Heart left ventricle (tissue), 16 donors: ENCODE measurements at regions not wholly inside any gene's neighbourhood (a gene's known extent, or its start where the extent isn't known, plus 50 kb on each side); places are given as distances from the start of the nearest gene placed in this dataset.

Experiments
- ATAC-seq, 4 donors: fragments of 200-7000 bp; cut with Tn5 transposase; one replicate each; pipeline ENCODE4 v1.9.1; 2020 to 2022; ENCODE audit warnings: moderate library complexity in 4 of 4, mild to moderate bottlenecking in 3 of 4, moderate number of reproducible peaks in 1 of 4
- DNase-seq, 5 donors: peaks; one replicate each; pipeline ENCODE4 v3.0.0-alpha.2; 2020
- H3K27ac ChIP-seq, 12 donors: fragments of 200-600 bp; sonication (generic) in 4 of 12; one replicate each; pipeline versions ENCODE4 v1.5.0 to v1.8.0; 2016 to 2022; ENCODE audit warnings: mild to moderate bottlenecking in 2 of 12
- H3K27me3 ChIP-seq, 9 donors: fragments of 200-600 bp; sonication (generic) in 2 of 9; one replicate each; pipeline versions ENCODE4 v1.5.1 to v1.8.0; 2016 to 2022; ENCODE audit warnings: mild to moderate bottlenecking in 3 of 9
- H3K36me3 ChIP-seq, 9 donors: fragments of 200-600 bp; sonication (generic) in 2 of 9; one replicate each; pipeline versions ENCODE4 v1.5.0 to v1.8.0; 2018 to 2022; ENCODE audit warnings: mild to moderate bottlenecking in 2 of 9
- H3K4me1 ChIP-seq, 12 donors: fragments of 200-600 bp; sonication (generic) in 4 of 12; one replicate each; pipeline versions ENCODE4 v1.5.0 to v1.8.0; 2016 to 2022; ENCODE audit warnings: mild to moderate bottlenecking in 3 of 12
- H3K4me3 ChIP-seq, 12 donors: fragments of 200-600 bp; sonication (generic) in 4 of 12; one replicate each; pipeline versions ENCODE4 v1.5.0 to v1.8.0; 2017 to 2022; ENCODE audit warnings: mild to moderate bottlenecking in 9 of 12, moderate library complexity in 4 of 12
- H3K9me3 ChIP-seq, 12 donors: fragments of 200-600 bp; sonication (generic) in 4 of 12; one replicate each; pipeline versions ENCODE4 v1.5.0 to v1.8.0; 2016 to 2022; ENCODE audit warnings: mild to moderate bottlenecking in 1 of 12
- POLR2A ChIP-seq, 2 donors: fragments of 450-650 bp; IDR thresholded peaks; one replicate each; pipeline ENCODE4 v1.6.1; 2017; ENCODE audit warnings: antibody characterized with exemption in 2 of 2, mild to moderate bottlenecking in 2 of 2, moderate library complexity in 2 of 2
- WGBS, 4 donors: extraction: QIAGEN DNeasy Blood & Tissue Kit in 2 of 4; methylation state at CpG; one replicate each; pipeline versions ENCODE4 v1.1.5 to v1.1.7; 2013 to 2018; 5-methylcytosine and 5-hydroxymethylcytosine counted together
- intact Hi-C, 10 donors: fragments of 100-400 bp; cut with DNase I; formaldehyde crosslinking; loops; one replicate each; pipeline versions ENCODE4 v1.11.1 to v1.14.2; 2022
- TF ChIP-seq, protein P1 (sequence below), 12 donors: fragments of 200-600 bp; sonication (generic) in 4 of 12; IDR thresholded peaks; one replicate each; pipeline versions ENCODE4 v1.5.0 to v1.8.0; 2018 to 2022; ENCODE audit warnings: antibody characterized with exemption in 12 of 12, mild to moderate bottlenecking in 5 of 12
- donor health status: ischemic (EF 13 %, LVEDD 7.1; RV severe dilation, severe dysfunction).
- donor health status: healthy with polysubstance abuse.
- donor health status: DM: no; HTN: yes; CAD: no.
- donor health status: DM: no; HTN: no; CAD: no.
- donor health status: ischemic (EF 25% LVEDD 6.9; RV normal size, moderate dysfunction).
- donor health status: ischemic (EF 25% LVEDD 5.7; RV mildly dilated, moderate dysfunction).
- donor health status: healthy.
- donor health status: DM: yes; HTN: yes; CAD: no.
- donor health status: ischemic (EF 35%, LVEDD 5.7; RV mildly dilated, moderate dysfunction).
- donor health status: nonischemic (EF 11% LVEDD 7.7; RV severe dilation, severe dysfunction).
- donor health status: DM: yes; HTN: yes; CAD: no.
- donor health status: PGD.
- donor health status: ischemic (EF 29% LVEDD 5.4; RV normal size, mild dysfunction).
- donor health status: nonischemic (EF 23%, LVEDD 6.1; RV moderate dilation, normal function).

DNA sequence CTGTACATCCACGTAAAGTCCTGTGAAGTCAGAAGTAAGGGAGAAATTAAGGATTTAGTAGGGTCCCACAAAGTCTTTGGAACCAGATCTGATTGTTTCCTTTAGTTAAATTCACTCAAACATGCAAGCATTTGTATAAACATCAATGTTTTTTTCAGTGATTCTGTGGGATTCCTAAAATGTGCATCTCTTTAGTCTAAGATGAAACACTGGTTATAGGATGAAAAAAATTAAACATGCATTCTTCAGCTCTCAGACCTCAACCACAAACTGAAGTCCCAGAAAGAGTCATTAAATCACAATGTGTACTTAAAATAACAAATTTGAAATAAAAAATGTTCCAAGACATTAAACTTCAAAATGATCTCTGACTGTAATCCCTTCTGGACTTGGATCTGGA is 76.5 kb upstream of the APCDD1 start:
- Histone ChIP-seq H3K27me3 (no peaks in the 10 kb centered on the region), H3K4me3 (no peak overlapping the region), H3K36me3 (no peaks in the 10 kb centered on the region), H3K27ac (no peak overlapping the region), H3K9me3 (no peaks in the 10 kb centered on the region), H3K4me1 (peaks cover 0 to 13% (median 2%) of the 10 kb centered on the region in 12 donors)
- 95 to 100% (median 99%) methylated on average over 1 of the region's 1 CpG for WGBS, 4 donors
- no peak for DNase-seq
- TF ChIP-seq POLR2A (IDR thresholded peaks at IDR 0.05): no peak
- TF ChIP-seq, protein P1, sequence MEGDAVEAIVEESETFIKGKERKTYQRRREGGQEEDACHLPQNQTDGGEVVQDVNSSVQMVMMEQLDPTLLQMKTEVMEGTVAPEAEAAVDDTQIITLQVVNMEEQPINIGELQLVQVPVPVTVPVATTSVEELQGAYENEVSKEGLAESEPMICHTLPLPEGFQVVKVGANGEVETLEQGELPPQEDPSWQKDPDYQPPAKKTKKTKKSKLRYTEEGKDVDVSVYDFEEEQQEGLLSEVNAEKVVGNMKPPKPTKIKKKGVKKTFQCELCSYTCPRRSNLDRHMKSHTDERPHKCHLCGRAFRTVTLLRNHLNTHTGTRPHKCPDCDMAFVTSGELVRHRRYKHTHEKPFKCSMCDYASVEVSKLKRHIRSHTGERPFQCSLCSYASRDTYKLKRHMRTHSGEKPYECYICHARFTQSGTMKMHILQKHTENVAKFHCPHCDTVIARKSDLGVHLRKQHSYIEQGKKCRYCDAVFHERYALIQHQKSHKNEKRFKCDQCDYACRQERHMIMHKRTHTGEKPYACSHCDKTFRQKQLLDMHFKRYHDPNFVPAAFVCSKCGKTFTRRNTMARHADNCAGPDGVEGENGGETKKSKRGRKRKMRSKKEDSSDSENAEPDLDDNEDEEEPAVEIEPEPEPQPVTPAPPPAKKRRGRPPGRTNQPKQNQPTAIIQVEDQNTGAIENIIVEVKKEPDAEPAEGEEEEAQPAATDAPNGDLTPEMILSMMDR (IDR thresholded peaks at IDR 0.05): no peak
- ATAC-seq: no peak
- intact Hi-C loops: no loop called here

DNA sequence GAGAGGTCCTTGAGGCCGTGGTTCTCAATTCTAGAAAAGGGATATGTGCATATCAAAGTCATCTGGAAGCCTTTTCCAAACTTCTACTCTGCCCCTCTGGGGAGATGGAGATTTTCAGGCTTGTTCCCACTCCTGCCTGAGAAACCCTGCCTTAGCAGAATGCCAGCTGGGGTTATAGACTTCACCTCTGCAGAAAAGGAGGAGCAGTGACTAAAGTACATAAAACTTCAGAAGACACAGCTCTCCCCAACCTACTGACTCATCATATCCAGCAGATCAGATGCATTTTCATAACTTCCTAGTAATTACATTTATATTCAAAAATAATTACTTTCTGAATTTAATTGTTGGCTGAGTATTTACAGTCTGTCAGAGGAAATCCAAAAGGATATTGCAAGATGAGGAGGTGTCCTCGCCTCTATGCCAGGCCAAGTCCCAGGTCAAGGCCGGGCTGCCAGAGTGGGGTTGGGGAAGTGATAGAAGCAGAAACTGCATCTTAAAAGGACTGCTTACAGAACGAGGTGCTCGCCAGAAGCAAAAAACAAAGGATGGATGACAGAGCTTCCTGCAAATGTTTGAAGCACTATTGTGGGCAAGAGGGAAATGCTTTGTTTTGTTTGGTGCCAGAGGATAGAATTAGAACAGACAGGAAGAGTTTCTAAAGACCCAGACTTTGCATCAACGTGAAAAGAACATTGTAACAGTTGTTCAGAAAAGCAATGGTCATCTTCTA is 75.6 kb upstream of the APCDD1 start:
- H3K36me3 ChIP-seq: no peaks in the 10 kb centered on the region
- no peak overlapping the region for H3K27ac ChIP-seq
- no peaks in the 10 kb centered on the region for H3K9me3 ChIP-seq
- no peaks in the 10 kb centered on the region for H3K27me3 ChIP-seq
- no peak overlapping the region for H3K4me3 ChIP-seq
- ATAC-seq (no peak), DNase-seq (no peak)
- TF ChIP-seq, protein P1 (IDR thresholded peaks at IDR 0.05): no peak
- no peak for TF ChIP-seq POLR2A (IDR thresholded peaks at IDR 0.05)
- peaks cover 0 to 13% (median 2%) of the 10 kb centered on the region in 12 donors for H3K4me1 ChIP-seq
- 61 to 69% (median 64%) methylated on average over 6 of the region's 6 CpGs for WGBS, 4 donors
- intact Hi-C loops: no loop called here

DNA sequence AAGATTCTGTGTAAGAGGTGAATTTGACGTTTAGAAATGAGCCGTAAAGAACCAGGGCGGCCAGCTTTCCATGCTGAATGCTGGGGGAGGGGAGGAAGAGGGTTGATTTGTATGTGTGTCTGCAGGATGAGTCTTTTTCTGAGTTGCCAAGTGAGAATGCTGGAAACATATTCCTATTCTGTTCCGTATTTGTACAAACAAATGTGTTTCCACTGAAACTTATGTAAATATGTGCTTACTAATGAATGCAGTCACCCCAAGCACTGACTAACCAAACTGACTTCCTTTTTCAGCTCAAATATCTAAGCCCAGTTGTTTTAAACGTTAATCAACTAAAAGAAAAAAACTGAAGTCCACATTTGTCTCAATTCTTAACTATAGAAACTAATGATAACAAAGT is 74.9 kb upstream of the APCDD1 start:
- H3K27me3 ChIP-seq: no peaks in the 10 kb centered on the region
- intact Hi-C loops: no loop called here
- WGBS, 4 donors: 65 to 78% (median 69%) methylated on average over 5 of the region's 5 CpGs
- H3K4me3 ChIP-seq: no peak overlapping the region
- TF ChIP-seq POLR2A (IDR thresholded peaks at IDR 0.05): no peak
- TF ChIP-seq, protein P1 (IDR thresholded peaks at IDR 0.05): no peak
- ATAC-seq (no peak), DNase-seq (no peak)
- no peaks in the 10 kb centered on the region for H3K9me3 ChIP-seq
- H3K4me1 ChIP-seq: peaks cover 0 to 13% (median 2%) of the 10 kb centered on the region in 12 donors
- H3K27ac ChIP-seq: no peak overlapping the region
- H3K36me3 ChIP-seq: no peaks in the 10 kb centered on the region

DNA sequence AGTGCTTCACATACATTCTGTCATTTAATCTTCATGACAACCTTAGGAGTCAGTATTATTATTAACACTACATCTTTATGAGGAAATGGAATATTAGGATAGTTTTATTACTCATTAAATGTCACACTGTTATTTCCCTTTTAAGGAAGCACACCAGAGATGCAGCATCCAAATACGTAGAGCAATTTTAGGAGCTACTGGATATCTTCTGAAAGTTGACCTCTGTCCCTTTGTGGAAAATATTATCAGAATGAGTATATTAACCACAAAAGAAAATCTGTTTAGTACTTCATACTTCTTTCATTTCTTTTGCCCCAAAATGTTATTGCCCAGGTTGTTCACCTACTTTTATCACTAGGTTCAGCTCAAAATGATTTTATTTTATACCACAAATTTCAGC is 72.9 kb upstream of the APCDD1 start:
- H3K27ac ChIP-seq: no peak overlapping the region
- H3K27me3 ChIP-seq: no peaks in the 10 kb centered on the region
- ATAC-seq: no peak
- WGBS, 4 donors: 69 to 76% (median 72%) methylated on average over 1 of the region's 1 CpG
- TF ChIP-seq POLR2A (IDR thresholded peaks at IDR 0.05): no peak
- TF ChIP-seq, protein P1 (IDR thresholded peaks at IDR 0.05): no peak
- H3K36me3 ChIP-seq: no peaks in the 10 kb centered on the region
- no peak for DNase-seq
- intact Hi-C loops: no loop called here
- H3K9me3 ChIP-seq: no peaks in the 10 kb centered on the region
- peaks cover 0 to 13% (median 2%) of the 10 kb centered on the region in 12 donors for H3K4me1 ChIP-seq
- no peak overlapping the region for H3K4me3 ChIP-seq
